ENCODE measurements at regions not wholly inside any gene's neighbourhood (a gene's known extent, or its start where the extent isn't known, plus 50 kb on each side); places are given as distances from the start of the nearest gene placed in this dataset.

DNA sequence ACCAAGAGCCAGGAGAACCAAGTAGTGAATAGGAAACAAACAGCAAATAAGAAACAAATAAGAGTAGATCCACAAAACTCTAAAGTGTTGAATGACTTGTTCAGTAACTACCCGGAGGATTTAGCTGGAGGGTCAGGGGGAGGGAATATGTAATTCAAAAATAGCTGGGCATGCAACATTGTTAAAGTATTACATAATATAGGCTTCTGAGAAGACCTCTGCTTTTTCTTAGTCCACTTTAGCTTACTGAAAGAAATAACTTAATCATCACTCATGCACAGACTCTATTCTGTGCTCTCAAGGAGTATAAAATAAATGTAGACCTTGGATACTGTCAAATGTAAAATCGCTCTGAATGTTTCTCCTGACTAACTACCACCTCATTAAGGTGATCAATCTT, 183.2 kb upstream of the POU5F2 start:
- H3K36me3 Mint-ChIP-seq (ENCODE audit: low read depth): no peaks in the 10 kb centered on the region

More for the DNA sequence above, 183.2 kb upstream of the POU5F2 start:
- Histone ChIP-seq H4K20me1 (replicated peaks; ENCODE audit: insufficient read depth) (no peaks in the 10 kb centered on the region), H3K9me2 (ENCODE audit: insufficient read depth) (no peaks in the 10 kb centered on the region), H3K36me3 (ENCODE audit: insufficient read depth) (no peaks in the 10 kb centered on the region), H2AFZ (no peak overlapping the region), H3K4me2 (no peak overlapping the region), H3K27ac (ENCODE audit: low read depth) (no peak overlapping the region), H3K27me3 (ENCODE audit: insufficient read depth) (no peaks in the 10 kb centered on the region), H3F3A (replicated peaks; ENCODE audit: low read depth) (no peaks in the 10 kb centered on the region), H3K4me3 (no peak overlapping the region), H3K79me2 (replicated peaks; ENCODE audit: insufficient read depth) (no peaks in the 10 kb centered on the region), H3K4me1 (ENCODE audit: insufficient read depth) (peaks cover 11% of the 10 kb centered on the region)
- Mint-ChIP-seq H3K9me3 (no peaks in the 10 kb centered on the region), H3K4me1 (peaks cover 13% of the 10 kb centered on the region), H3K27me3 (ENCODE audit: insufficient read depth, low read depth, poor library complexity) (no peaks in the 10 kb centered on the region), H3K4me3 (no peak overlapping the region), H3K27ac (no peak overlapping the region)
- DNase-seq (ENCODE audit: low spot score): no peak
- ATAC-seq: no peak
- TF ChIP-seq, protein P1, sequence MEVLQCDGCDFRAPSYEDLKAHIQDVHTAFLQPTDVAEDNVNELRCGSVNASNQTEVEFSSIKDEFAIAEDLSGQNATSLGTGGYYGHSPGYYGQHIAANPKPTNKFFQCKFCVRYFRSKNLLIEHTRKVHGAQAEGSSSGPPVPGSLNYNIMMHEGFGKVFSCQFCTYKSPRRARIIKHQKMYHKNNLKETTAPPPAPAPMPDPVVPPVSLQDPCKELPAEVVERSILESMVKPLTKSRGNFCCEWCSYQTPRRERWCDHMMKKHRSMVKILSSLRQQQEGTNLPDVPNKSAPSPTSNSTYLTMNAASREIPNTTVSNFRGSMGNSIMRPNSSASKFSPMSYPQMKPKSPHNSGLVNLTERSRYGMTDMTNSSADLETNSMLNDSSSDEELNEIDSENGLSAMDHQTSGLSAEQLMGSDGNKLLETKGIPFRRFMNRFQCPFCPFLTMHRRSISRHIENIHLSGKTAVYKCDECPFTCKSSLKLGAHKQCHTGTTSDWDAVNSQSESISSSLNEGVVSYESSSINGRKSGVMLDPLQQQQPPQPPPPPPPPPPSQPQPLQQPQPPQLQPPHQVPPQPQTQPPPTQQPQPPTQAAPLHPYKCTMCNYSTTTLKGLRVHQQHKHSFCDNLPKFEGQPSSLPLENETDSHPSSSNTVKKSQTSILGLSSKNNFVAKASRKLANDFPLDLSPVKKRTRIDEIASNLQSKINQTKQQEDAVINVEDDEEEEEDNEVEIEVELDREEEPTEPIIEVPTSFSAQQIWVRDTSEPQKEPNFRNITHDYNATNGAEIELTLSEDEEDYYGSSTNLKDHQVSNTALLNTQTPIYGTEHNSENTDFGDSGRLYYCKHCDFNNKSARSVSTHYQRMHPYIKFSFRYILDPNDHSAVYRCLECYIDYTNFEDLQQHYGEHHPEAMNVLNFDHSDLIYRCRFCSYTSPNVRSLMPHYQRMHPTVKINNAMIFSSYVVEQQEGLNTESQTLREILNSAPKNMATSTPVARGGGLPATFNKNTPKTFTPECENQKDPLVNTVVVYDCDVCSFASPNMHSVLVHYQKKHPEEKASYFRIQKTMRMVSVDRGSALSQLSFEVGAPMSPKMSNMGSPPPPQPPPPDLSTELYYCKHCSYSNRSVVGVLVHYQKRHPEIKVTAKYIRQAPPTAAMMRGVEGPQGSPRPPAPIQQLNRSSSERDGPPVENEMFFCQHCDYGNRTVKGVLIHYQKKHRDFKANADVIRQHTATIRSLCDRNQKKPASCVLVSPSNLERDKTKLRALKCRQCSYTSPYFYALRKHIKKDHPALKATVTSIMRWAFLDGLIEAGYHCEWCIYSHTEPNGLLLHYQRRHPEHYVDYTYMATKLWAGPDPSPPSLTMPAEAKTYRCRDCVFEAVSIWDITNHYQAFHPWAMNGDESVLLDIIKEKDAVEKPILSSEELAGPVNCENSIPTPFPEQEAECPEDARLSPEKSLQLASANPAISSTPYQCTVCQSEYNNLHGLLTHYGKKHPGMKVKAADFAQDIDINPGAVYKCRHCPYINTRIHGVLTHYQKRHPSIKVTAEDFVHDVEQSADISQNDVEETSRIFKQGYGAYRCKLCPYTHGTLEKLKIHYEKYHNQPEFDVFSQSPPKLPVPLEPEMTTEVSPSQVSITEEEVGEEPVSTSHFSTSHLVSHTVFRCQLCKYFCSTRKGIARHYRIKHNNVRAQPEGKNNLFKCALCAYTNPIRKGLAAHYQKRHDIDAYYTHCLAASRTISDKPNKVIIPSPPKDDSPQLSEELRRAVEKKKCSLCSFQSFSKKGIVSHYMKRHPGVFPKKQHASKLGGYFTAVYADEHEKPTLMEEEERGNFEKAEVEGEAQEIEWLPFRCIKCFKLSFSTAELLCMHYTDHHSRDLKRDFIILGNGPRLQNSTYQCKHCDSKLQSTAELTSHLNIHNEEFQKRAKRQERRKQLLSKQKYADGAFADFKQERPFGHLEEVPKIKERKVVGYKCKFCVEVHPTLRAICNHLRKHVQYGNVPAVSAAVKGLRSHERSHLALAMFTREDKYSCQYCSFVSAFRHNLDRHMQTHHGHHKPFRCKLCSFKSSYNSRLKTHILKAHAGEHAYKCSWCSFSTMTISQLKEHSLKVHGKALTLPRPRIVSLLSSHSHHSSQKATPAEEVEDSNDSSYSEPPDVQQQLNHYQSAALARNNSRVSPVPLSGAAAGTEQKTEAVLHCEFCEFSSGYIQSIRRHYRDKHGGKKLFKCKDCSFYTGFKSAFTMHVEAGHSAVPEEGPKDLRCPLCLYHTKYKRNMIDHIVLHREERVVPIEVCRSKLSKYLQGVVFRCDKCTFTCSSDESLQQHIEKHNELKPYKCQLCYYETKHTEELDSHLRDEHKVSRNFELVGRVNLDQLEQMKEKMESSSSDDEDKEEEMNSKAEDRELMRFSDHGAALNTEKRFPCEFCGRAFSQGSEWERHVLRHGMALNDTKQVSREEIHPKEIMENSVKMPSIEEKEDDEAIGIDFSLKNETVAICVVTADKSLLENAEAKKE (CRISPR knock-in tag; IDR thresholded peaks at IDR 0.05): no peak
- TF ChIP-seq CREB1 (CRISPR knock-in tag; IDR thresholded peaks at IDR 0.05; ENCODE audit: low read depth): no peak
- TF ChIP-seq POLR2AphosphoS5 (IDR thresholded peaks at IDR 0.05; ENCODE audit: low read depth): no peak
- TF ChIP-seq, protein P2, sequence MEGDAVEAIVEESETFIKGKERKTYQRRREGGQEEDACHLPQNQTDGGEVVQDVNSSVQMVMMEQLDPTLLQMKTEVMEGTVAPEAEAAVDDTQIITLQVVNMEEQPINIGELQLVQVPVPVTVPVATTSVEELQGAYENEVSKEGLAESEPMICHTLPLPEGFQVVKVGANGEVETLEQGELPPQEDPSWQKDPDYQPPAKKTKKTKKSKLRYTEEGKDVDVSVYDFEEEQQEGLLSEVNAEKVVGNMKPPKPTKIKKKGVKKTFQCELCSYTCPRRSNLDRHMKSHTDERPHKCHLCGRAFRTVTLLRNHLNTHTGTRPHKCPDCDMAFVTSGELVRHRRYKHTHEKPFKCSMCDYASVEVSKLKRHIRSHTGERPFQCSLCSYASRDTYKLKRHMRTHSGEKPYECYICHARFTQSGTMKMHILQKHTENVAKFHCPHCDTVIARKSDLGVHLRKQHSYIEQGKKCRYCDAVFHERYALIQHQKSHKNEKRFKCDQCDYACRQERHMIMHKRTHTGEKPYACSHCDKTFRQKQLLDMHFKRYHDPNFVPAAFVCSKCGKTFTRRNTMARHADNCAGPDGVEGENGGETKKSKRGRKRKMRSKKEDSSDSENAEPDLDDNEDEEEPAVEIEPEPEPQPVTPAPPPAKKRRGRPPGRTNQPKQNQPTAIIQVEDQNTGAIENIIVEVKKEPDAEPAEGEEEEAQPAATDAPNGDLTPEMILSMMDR (conservative IDR thresholded peaks at IDR 0.05; ENCODE audit: low read depth in 2 of 2): no peak
- TF ChIP-seq JUNB (IDR thresholded peaks at IDR 0.05; ENCODE audit: unreplicated experiment): no peak
- no peak for TF ChIP-seq EZH2phosphoT487 (IDR thresholded peaks at IDR 0.05; ENCODE audit: unreplicated experiment)
- no peak for TF ChIP-seq ZNF331 (CRISPR knock-in tag; IDR thresholded peaks at IDR 0.05; ENCODE audit: low read depth)
- no peak for TF ChIP-seq ZNF114 (CRISPR knock-in tag; IDR thresholded peaks at IDR 0.05)
- TF ChIP-seq ETS1 (IDR thresholded peaks at IDR 0.05): no peak
- no peak for TF ChIP-seq EZH2 (IDR thresholded peaks at IDR 0.05; ENCODE audit: low read depth, unreplicated experiment)
